ENCODE measurements at regions not wholly inside any gene's neighbourhood (a gene's known extent, or its start where the extent isn't known, plus 50 kb on each side); places are given as distances from the start of the nearest gene placed in this dataset.
"Not testable (repeated sequence)": the region's sequence is repeated elsewhere in the genome, so short reads cannot be mapped to it uniquely, and the experiment has no call there.

DNA sequence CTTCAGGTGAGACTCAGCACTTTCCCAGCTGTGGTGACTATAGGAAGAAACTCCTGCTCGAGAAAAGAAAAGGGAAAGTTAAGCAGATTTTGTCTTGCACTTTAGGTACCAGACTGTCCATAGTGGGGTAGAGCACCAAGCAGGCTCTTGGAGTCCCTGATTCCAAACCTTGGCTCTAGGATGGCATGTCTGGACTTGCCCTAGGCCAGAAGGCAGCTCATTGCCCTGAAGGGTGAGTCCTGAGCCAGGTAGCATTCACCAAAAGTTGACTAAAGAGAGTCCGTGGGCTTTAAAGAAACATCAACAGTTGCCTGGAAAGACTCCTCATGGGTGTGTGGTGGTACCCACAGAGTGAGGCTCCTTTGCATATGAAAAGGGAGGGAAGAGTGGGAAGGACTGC, 145.2 kb upstream of the SNX7 start:
- Histone ChIP-seq H3K9ac (ENCODE audit: low read depth, low read length) (no peak overlapping the region), H3K27ac (ENCODE audit: low read depth, low read length) (no peak overlapping the region)

DNA sequence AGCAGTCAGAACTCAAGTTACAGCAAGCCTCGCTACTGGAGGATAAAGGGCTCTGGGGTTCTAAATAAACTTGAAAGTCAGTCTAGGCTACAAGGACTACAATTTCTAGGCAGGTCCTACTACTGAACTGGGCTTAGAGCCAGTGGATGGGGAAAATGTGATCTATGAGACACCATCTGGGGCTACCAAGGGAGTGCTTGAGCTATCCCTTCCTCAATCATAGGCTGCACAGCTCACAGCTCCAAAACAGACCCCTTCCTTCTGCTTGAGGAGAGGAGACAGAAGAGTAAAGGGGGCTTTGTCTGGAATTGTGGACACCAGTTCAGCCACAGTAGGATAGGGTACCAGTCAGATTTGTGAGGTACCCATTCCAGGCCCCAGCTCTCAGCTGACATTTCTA, 145.8 kb upstream of the SNX7 start:
- Histone ChIP-seq H3K9me3 (ENCODE audit: control insufficient read depth, insufficient read depth, low read length) (peaks cover 8% of the 10 kb centered on the region; the same call in 1 of the 2 replicates), H3K27ac (ENCODE audit: low read depth, low read length) (no peak overlapping the region), H3K36me3 (ENCODE audit: control insufficient read depth, insufficient read depth, low read length) (no peaks in the 10 kb centered on the region), H3K9ac (ENCODE audit: low read depth, low read length) (no peak overlapping the region), H3K4me3 (ENCODE audit: low read depth, low read length) (no peak overlapping the region), H3K27me3 (ENCODE audit: control insufficient read depth, insufficient read depth, low read length) (no peaks in the 10 kb centered on the region), H3K4me1 (ENCODE audit: control insufficient read depth, insufficient read depth, low read length) (no peaks in the 10 kb centered on the region)

More for the DNA sequence above, 145.2 kb upstream of the SNX7 start:
- no peaks in the 10 kb centered on the region for H3K4me1 ChIP-seq (ENCODE audit: control insufficient read depth, insufficient read depth, low read length)
- H3K27me3 ChIP-seq (ENCODE audit: control insufficient read depth, insufficient read depth, low read length): no peaks in the 10 kb centered on the region
- peaks cover 7% of the 10 kb centered on the region; the same call in 1 of the 2 replicates for H3K9me3 ChIP-seq (ENCODE audit: control insufficient read depth, insufficient read depth, low read length)
- no peak overlapping the region for H3K4me3 ChIP-seq (ENCODE audit: low read depth, low read length)
- H3K36me3 ChIP-seq (ENCODE audit: control insufficient read depth, insufficient read depth, low read length): no peaks in the 10 kb centered on the region

DNA sequence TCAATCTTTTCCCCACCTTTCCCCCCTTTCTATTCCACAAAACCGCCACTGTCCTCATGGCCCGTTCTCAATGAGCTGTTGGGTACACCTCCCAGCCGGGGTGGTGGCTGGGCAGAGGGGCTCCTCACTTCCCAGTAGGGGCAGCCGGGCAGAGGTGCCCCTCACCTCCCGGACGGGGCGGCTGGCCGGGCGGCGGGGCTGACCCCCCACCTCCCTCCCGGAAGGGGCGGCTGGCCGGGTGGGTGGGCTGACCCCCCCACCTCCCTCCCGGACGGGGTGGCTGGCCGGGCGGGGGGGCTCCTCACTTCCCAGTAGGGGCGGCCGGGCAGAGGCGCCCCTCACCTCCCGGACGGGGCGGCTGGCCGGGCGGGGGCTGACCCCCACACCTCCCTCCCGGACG, 149.3 kb upstream of the SNX7 start:
- not testable (repeated sequence) for H3K4me1 ChIP-seq (ENCODE audit: control insufficient read depth, insufficient read depth, low read length); H3K27me3 ChIP-seq (ENCODE audit: control insufficient read depth, insufficient read depth, low read length); H3K4me3 ChIP-seq (ENCODE audit: low read depth, low read length); H3K27ac ChIP-seq (ENCODE audit: low read depth, low read length); H3K9ac ChIP-seq (ENCODE audit: low read depth, low read length); H3K36me3 ChIP-seq (ENCODE audit: control insufficient read depth, insufficient read depth, low read length)
- H3K9me3 ChIP-seq (ENCODE audit: control insufficient read depth, insufficient read depth, low read length): peaks cover 15% of the 10 kb centered on the region

DNA sequence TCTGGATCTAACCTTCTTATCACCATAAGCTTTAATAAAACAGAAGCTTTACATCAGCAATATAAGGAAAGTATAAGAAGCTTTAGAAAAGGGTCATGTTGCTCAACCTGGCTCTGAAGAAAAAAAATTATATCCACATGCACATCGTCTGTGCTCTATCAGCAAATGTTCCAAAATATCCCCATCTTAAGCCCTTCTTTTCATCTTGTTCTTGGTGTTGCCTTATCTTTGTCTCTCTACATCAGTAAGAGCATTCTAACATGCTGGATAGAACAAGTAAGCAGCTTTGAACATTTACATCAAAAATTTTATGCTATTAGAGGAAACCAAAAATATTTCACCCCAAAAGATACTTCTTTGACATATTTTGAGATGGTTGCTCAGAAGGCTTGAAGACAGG, 157.8 kb upstream of the SNX7 start:
- Histone ChIP-seq H3K27me3 (ENCODE audit: control insufficient read depth, insufficient read depth, low read length) (no peaks in the 10 kb centered on the region), H3K9me3 (ENCODE audit: control insufficient read depth, insufficient read depth, low read length) (peaks cover 16% of the 10 kb centered on the region), H3K36me3 (ENCODE audit: control insufficient read depth, insufficient read depth, low read length) (no peaks in the 10 kb centered on the region), H3K4me3 (ENCODE audit: low read depth, low read length) (no peak overlapping the region), H3K4me1 (ENCODE audit: control insufficient read depth, insufficient read depth, low read length) (peaks cover 37% of the 10 kb centered on the region), H3K9ac (ENCODE audit: low read depth, low read length) (no peak overlapping the region), H3K27ac (ENCODE audit: low read depth, low read length) (no peak overlapping the region)

DNA sequence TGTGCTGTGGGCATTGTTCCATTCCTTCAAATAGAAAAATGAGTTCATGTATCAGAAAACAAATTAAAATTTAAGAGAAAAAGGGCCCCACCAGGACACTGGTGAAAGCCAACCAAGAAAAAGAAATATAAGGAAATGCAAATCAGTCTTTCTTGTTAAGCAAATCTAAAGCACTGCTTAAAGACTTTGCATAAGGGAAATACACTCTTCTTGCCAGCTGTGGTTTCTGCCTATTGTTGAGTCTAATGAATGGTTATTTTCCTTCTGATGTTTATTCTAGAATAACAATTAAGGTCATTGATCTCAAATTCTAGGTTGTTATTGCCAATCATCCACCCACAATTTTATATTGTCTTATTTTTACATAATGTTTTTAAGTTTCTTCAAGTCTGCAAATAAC, 158.6 kb upstream of the SNX7 start:
- Histone ChIP-seq H3K9me3 (ENCODE audit: control insufficient read depth, insufficient read depth, low read length) (peaks cover 16% of the 10 kb centered on the region), H3K27me3 (ENCODE audit: control insufficient read depth, insufficient read depth, low read length) (no peaks in the 10 kb centered on the region), H3K27ac (ENCODE audit: low read depth, low read length) (peak overlapping the region; percentile 80), H3K9ac (ENCODE audit: low read depth, low read length) (no peak overlapping the region; the same call in 1 of the 2 replicates), H3K4me3 (ENCODE audit: low read depth, low read length) (peak overlapping the region; percentile 23; the same call in 1 of the 2 replicates), H3K4me1 (ENCODE audit: control insufficient read depth, insufficient read depth, low read length) (peaks cover 37% of the 10 kb centered on the region), H3K36me3 (ENCODE audit: control insufficient read depth, insufficient read depth, low read length) (no peaks in the 10 kb centered on the region)

DNA sequence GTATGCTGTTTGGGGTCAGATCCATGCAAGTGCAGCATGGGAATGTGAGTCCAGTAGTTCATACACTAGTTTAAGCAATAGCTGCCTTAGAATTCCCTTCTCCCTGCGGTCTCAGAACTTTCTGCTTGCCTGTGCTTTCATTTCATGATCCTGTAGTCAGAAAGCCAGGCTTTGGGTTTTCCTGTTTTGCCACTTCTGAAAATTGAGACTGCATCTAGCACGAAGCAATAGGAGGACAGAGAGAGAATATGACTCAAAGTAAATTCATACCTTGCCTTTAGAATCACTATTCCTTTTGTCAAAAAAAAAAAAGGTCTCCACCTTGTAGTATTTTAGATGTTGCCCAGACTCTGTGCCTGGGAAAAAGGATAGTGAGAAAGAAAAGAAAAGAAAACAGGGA, 161.2 kb upstream of the SNX7 start:
- H3K4me1 ChIP-seq (ENCODE audit: control insufficient read depth, insufficient read depth, low read length): peaks cover 42% of the 10 kb centered on the region
- no peak overlapping the region for H3K27ac ChIP-seq (ENCODE audit: low read depth, low read length)
- no peak overlapping the region for H3K9ac ChIP-seq (ENCODE audit: low read depth, low read length)
- H3K36me3 ChIP-seq (ENCODE audit: control insufficient read depth, insufficient read depth, low read length): no peaks in the 10 kb centered on the region
- no peaks in the 10 kb centered on the region for H3K27me3 ChIP-seq (ENCODE audit: control insufficient read depth, insufficient read depth, low read length)
- no peak overlapping the region for H3K4me3 ChIP-seq (ENCODE audit: low read depth, low read length)
- H3K9me3 ChIP-seq (ENCODE audit: control insufficient read depth, insufficient read depth, low read length): no peaks in the 10 kb centered on the region

DNA sequence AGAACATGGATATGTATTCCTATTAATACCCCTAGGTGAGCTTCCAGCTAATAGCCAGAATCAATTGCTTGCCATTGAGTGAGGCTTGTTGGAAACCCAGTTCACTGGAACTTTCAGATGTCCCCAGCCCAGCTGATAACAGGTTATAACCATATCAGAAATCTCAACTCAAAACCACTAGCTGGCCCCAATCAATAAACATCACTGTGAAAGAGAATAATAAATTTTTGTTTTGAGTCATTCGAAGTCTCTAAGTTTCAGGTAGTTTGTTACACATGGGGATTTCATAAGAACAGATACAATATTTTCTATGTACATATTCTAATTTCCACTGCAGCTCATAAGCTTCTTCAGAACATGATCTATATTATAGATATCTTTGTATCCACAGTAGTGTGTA, 162.9 kb upstream of the SNX7 start:
- no peaks in the 10 kb centered on the region for H3K9me3 ChIP-seq (ENCODE audit: control insufficient read depth, insufficient read depth, low read length)

DNA sequence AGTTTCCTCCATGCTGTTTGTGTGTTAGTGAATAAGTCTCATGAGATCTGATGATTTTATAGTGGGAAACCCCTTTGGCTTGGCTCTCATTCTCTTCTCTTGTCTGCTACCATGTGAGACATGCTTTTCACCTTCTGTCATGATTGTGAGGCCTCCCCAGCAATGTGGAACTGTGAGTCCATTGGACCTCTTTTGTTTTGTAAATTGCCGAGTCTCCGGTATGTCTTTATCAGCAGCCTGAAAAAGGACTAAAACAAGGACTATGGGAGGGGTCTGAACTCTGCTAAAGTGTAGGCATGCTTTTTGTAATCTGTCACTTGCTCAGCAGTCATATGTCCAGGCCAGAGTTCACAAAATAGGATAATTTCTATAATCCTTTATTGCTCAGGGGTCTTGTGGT, 164.0 kb upstream of the SNX7 start:
- no peaks in the 10 kb centered on the region for H3K9me3 ChIP-seq (ENCODE audit: control insufficient read depth, insufficient read depth, low read length)
- H3K27me3 ChIP-seq (ENCODE audit: control insufficient read depth, insufficient read depth, low read length): no peaks in the 10 kb centered on the region
- no peaks in the 10 kb centered on the region for H3K36me3 ChIP-seq (ENCODE audit: control insufficient read depth, insufficient read depth, low read length)
- H3K27ac ChIP-seq (ENCODE audit: low read depth, low read length): no peak overlapping the region
- peaks cover 15% of the 10 kb centered on the region; the same call in 1 of the 2 replicates for H3K4me1 ChIP-seq (ENCODE audit: control insufficient read depth, insufficient read depth, low read length)
- no peak overlapping the region for H3K9ac ChIP-seq (ENCODE audit: low read depth, low read length)
- H3K4me3 ChIP-seq (ENCODE audit: low read depth, low read length): no peak overlapping the region

More for the DNA sequence above, 162.9 kb upstream of the SNX7 start:
- H3K27me3 ChIP-seq (ENCODE audit: control insufficient read depth, insufficient read depth, low read length): no peaks in the 10 kb centered on the region
- no peak overlapping the region for H3K4me3 ChIP-seq (ENCODE audit: low read depth, low read length)
- no peak overlapping the region for H3K9ac ChIP-seq (ENCODE audit: low read depth, low read length)
- H3K36me3 ChIP-seq (ENCODE audit: control insufficient read depth, insufficient read depth, low read length): no peaks in the 10 kb centered on the region
- H3K4me1 ChIP-seq (ENCODE audit: control insufficient read depth, insufficient read depth, low read length): peaks cover 26% of the 10 kb centered on the region
- no peak overlapping the region for H3K27ac ChIP-seq (ENCODE audit: low read depth, low read length)

DNA sequence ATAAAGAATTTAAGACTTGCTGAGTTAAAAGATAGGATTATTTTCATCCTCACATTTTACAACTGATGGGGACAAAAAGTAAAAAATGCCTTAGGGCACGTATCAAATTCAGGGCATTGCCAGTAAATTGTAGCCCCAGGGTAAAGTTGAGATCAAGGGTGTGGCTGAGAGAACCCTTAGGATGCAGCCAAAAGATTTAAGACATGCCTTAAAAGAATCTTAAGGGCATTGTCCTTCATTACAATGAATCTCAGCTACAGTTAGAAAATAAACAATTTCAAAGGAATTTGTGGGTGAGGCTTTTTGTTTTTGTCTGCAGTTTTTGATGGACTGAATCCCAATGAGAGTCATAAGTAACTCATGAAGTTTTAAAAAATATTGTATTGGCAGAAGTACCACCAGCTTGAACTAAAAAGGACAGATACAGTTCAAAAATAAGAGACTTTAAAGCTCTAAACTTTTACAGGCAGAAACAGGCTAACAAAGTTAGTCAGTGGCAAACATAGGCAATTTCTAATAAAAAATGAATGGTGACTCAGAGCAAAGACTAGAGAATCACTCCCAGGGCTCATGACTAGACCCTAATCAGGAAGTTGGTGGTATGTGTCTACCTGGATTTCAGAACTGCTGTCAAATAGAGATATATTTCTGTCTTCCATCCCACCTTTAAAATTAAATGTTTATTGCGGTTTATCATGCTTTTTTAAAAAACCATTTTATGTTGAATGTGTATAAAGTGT, 165.1 kb upstream of the SNX7 start:
- no peak overlapping the region for H3K9ac ChIP-seq (ENCODE audit: low read depth, low read length)

DNA sequence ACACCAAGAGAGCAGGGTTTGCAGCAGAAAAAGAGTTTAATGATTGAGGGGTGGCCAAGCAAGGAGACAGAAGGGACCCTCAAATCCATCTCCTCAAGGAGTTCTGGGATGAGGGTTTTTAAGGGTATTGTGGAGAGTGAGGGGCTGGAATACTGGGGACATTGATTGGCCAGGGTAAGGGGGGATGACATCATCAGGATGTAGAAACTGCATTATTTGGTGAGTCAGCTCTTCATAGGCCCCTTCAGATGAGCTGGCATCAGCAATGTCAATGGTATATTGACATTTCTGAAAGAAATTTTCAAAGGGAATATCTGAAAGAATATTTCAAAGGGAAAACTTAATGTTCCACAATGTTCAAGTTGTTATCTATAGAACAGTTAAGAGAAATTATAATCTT, 168.1 kb upstream of the SNX7 start:
- Histone ChIP-seq H3K27ac (ENCODE audit: low read depth, low read length) (no peak overlapping the region), H3K36me3 (ENCODE audit: control insufficient read depth, insufficient read depth, low read length) (no peaks in the 10 kb centered on the region), H3K9ac (ENCODE audit: low read depth, low read length) (no peak overlapping the region), H3K4me1 (ENCODE audit: control insufficient read depth, insufficient read depth, low read length) (peaks cover 7% of the 10 kb centered on the region; the same call in 1 of the 2 replicates), H3K9me3 (ENCODE audit: control insufficient read depth, insufficient read depth, low read length) (no peaks in the 10 kb centered on the region), H3K4me3 (ENCODE audit: low read depth, low read length) (no peak overlapping the region), H3K27me3 (ENCODE audit: control insufficient read depth, insufficient read depth, low read length) (no peaks in the 10 kb centered on the region)

More for the DNA sequence above, 165.1 kb upstream of the SNX7 start:
- Histone ChIP-seq H3K4me1 (ENCODE audit: control insufficient read depth, insufficient read depth, low read length) (peaks cover 7% of the 10 kb centered on the region; the same call in 1 of the 2 replicates), H3K36me3 (ENCODE audit: control insufficient read depth, insufficient read depth, low read length) (no peaks in the 10 kb centered on the region), H3K27me3 (ENCODE audit: control insufficient read depth, insufficient read depth, low read length) (no peaks in the 10 kb centered on the region), H3K9me3 (ENCODE audit: control insufficient read depth, insufficient read depth, low read length) (no peaks in the 10 kb centered on the region), H3K27ac (ENCODE audit: low read depth, low read length) (no peak overlapping the region), H3K4me3 (ENCODE audit: low read depth, low read length) (no peak overlapping the region)

DNA sequence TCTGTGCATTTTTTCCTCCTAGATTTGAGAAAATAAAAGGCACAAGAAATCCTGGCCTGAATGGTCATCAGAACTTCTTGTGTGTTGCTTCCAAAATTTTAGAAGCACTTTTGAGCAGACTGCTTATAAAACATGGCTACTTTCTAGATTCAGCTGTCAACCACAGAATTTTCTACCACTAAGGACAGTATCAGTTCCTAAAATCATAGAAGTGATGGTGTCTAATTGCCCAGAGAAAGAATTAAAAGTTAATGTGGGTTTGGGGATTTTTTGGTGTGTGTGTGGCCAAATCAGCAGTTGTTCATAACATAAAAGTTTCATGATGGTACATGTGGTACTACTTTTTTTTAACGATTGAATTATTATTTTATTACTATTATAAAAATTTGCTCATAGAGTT, 171.4 kb upstream of the SNX7 start:
- no peaks in the 10 kb centered on the region for H3K9me3 ChIP-seq (ENCODE audit: control insufficient read depth, insufficient read depth, low read length)
- no peaks in the 10 kb centered on the region for H3K36me3 ChIP-seq (ENCODE audit: control insufficient read depth, insufficient read depth, low read length)
- no peak overlapping the region for H3K27ac ChIP-seq (ENCODE audit: low read depth, low read length)
- no peaks in the 10 kb centered on the region for H3K4me1 ChIP-seq (ENCODE audit: control insufficient read depth, insufficient read depth, low read length)
- H3K4me3 ChIP-seq (ENCODE audit: low read depth, low read length): no peak overlapping the region
- no peak overlapping the region for H3K9ac ChIP-seq (ENCODE audit: low read depth, low read length)
- no peaks in the 10 kb centered on the region for H3K27me3 ChIP-seq (ENCODE audit: control insufficient read depth, insufficient read depth, low read length)

Data from HUES48 (cell line).